Skeletal muscle tissue (tissue), 3 donors: ENCODE measurements at regions not wholly inside any gene's neighbourhood (a gene's known extent, or its start where the extent isn't known, plus 50 kb on each side); places are given as distances from the start of the nearest gene placed in this dataset.

Experiments
- H3K27ac ChIP-seq: one replicate; pipeline ENCODE4 v1.7.0; 2013; ENCODE audit warnings: mild to moderate bottlenecking, low read depth, low read length, inconsistent platforms
- H3K27me3 ChIP-seq, 3 donors: one replicate each; pipeline ENCODE4 v1.7.0; 2013; ENCODE audit warnings: low read length in 3 of 3; ENCODE audit not compliant: control insufficient read depth in 3 of 3, insufficient read depth in 3 of 3
- H3K36me3 ChIP-seq, 3 donors: one replicate each; pipeline ENCODE4 v1.7.0; 2013; ENCODE audit warnings: low read length in 3 of 3; ENCODE audit not compliant: control insufficient read depth in 3 of 3, insufficient read depth in 3 of 3
- H3K4me1 ChIP-seq, 3 donors: one replicate each; pipeline ENCODE4 v1.7.0; 2013; ENCODE audit warnings: low read length in 3 of 3, mild to moderate bottlenecking in 3 of 3; ENCODE audit not compliant: control insufficient read depth in 3 of 3, insufficient read depth in 3 of 3
- H3K4me3 ChIP-seq, 3 donors: one replicate each; pipeline ENCODE4 v1.7.0; 2013; ENCODE audit warnings: low read length in 3 of 3
- H3K9ac ChIP-seq, 3 donors: one replicate each; pipeline ENCODE4 v1.7.0; 2013; ENCODE audit warnings: low read length in 3 of 3, mild to moderate bottlenecking in 3 of 3, moderate library complexity in 2 of 3, low read depth in 1 of 3
- H3K9me3 ChIP-seq, 3 donors: one replicate each; pipeline ENCODE4 v1.7.0; 2013; ENCODE audit warnings: low read length in 3 of 3; ENCODE audit not compliant: control insufficient read depth in 3 of 3
- donor health status: Osteomylitis.

DNA sequence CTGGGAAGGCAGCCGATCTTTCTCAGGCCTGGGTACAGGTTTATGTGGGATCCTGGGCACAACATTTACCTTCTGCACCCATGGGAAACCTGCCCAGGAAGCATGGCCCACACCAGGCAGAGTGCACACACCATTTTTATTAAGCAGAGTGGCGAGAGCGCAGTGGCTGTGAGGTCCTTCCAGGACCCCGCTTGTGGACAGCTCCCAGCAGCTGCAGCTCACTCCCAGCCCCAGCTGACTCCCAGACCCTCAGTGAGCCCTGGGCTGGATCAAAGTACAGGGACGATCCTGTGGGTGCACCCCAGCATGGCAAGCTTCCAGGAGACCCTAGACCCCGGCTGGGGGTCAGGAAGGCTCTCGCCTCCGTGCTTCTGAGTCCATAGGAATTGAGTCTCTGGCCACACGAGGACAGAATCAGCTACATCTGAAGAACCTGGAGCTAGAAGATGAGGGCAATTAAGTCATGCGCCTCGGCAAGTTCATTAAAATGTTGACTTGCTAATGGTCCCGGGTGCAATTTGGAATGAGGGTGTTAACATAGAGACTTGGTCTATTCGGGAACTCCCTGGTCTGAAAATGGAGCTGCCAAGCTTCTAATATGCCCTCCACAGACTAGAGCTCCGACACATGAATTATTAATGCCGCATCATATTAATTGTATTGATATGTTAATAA lies 65.4 kb upstream of the SLCO4A1 start:
- no peak overlapping the region for H3K4me3 ChIP-seq
- H3K36me3 ChIP-seq: no peaks in the 10 kb centered on the region
- no peak overlapping the region for H3K27ac ChIP-seq
- H3K9ac ChIP-seq: no peak overlapping the region
- peaks cover 2 to 28% (median 28%) of the 10 kb centered on the region in 3 donors for H3K27me3 ChIP-seq
- H3K9me3 ChIP-seq: no peaks in the 10 kb centered on the region
- peaks cover 2 to 39% (median 12%) of the 10 kb centered on the region in 3 donors for H3K4me1 ChIP-seq

GRCh38 chr20:62577490-62577836 lies 64.8 kb upstream of the SLCO4A1 start:
- Histone ChIP-seq H3K4me1 (peaks cover 2 to 38% (median 16%) of the 10 kb centered on the region in 3 donors), H3K36me3 (no peaks in the 10 kb centered on the region), H3K27me3 (peaks cover 2 to 28% (median 27%) of the 10 kb centered on the region in 3 donors), H3K9me3 (no peaks in the 10 kb centered on the region), H3K9ac (no peak overlapping the region), H3K4me3 (no peak overlapping the region), H3K27ac (no peak overlapping the region)

DNA sequence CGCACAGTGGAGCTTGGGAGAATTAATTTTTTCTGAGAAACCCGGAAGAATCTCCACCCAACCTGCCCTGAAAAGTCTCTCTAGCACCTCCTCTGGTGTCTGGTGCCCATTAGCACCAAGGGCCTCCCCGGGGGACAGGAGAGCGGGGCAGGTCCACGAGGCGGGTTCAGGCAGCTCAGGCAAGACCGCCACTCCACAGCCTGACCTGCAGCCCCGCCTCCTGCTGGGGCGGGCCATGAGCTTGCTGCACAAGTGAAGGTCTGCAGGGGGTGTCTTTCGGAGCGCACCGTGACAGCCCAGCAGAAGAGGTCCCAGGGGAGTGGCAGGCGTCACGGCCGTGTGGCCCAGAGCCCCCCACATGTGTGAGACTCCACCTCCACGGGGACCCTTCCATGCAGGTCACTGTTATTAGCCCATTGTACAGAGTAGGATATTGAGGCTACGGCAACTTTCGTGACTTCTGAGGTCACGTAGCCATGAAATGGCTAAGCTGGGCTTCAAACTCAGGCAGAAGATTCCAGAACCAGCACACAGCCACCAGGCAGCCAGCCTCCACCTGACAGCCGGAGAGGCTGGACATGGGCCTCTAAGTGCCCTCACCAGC lies 63.9 kb upstream of the SLCO4A1 start:
- Histone ChIP-seq H3K4me3 (no peak overlapping the region), H3K36me3 (no peaks in the 10 kb centered on the region), H3K4me1 (peaks cover 5 to 32% (median 13%) of the 10 kb centered on the region in 3 donors), H3K9ac (no peak overlapping the region), H3K9me3 (no peaks in the 10 kb centered on the region), H3K27ac (no peak overlapping the region), H3K27me3 (peaks cover 2 to 28% (median 23%) of the 10 kb centered on the region in 3 donors)

DNA sequence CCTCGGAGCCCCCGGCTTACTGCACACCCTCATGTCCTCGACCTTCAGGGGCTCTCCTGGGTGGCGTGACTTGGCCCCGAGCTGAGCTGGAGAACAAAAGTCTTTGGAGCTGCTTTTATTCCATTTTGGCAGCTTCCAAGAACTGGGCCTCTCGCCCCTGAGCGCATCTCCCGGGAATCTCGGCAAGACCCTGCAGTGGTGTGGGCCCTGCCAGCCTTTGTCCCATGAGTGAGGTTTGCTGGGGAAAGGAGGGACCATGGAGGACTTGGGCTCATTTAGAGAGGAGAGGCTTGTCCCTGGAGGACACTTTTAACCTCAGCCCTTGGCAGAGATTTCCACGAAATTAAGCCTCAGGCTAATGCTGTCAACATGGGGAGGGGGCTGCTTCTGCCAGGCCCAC lies 62.3 kb upstream of the SLCO4A1 start:
- no peaks in the 10 kb centered on the region for H3K36me3 ChIP-seq
- no peak overlapping the region for H3K4me3 ChIP-seq
- no peak overlapping the region for H3K9ac ChIP-seq
- H3K9me3 ChIP-seq: no peaks in the 10 kb centered on the region
- H3K27me3 ChIP-seq: peaks cover 0 to 35% (median 29%) of the 10 kb centered on the region in 3 donors
- no peak overlapping the region for H3K27ac ChIP-seq
- peaks cover 5 to 18% (median 12%) of the 10 kb centered on the region in 3 donors for H3K4me1 ChIP-seq

GRCh38 chr20:62580733-62581132 lies 61.6 kb upstream of the SLCO4A1 start:
- Histone ChIP-seq H3K27me3 (peaks cover 0 to 35% (median 27%) of the 10 kb centered on the region in 3 donors), H3K9ac (no peak overlapping the region)

DNA sequence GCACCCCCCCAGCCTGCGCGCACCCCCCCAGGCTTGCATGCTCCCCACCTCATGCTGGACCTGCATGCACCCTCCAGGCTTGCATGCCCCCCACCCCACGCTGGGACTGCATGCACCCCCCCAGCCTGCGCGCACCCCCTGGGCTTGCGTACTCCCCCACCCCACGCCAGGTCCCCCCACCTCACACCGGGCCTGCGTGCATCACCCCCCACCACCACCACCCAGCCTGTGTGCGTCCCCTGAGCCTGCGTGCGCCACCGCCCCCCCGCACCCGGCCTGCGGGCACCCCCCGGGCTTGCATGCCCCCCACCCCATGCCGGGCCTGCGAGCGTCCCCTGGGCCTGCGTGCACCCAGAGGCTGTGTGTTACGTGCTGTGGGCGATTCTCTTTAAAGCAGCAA lies 61.0 kb upstream of the SLCO4A1 start:
- no peak overlapping the region for H3K27ac ChIP-seq
- H3K4me3 ChIP-seq: no peak overlapping the region
- no peaks in the 10 kb centered on the region for H3K9me3 ChIP-seq
- peaks cover 0 to 35% (median 21%) of the 10 kb centered on the region in 3 donors for H3K27me3 ChIP-seq
- no peaks in the 10 kb centered on the region for H3K36me3 ChIP-seq
- peak overlapping the region in 2 of 3 donors; percentile 25 to 33 for H3K9ac ChIP-seq
- H3K4me1 ChIP-seq: peaks cover 5 to 20% (median 15%) of the 10 kb centered on the region in 3 donors

More at GRCh38 chr20:62580733-62581132, 61.6 kb upstream of the SLCO4A1 start:
- H3K36me3 ChIP-seq: no peaks in the 10 kb centered on the region
- no peak overlapping the region for H3K4me3 ChIP-seq
- H3K9me3 ChIP-seq: no peaks in the 10 kb centered on the region
- H3K4me1 ChIP-seq: peaks cover 5 to 16% (median 13%) of the 10 kb centered on the region in 3 donors
- H3K27ac ChIP-seq: no peak overlapping the region

DNA sequence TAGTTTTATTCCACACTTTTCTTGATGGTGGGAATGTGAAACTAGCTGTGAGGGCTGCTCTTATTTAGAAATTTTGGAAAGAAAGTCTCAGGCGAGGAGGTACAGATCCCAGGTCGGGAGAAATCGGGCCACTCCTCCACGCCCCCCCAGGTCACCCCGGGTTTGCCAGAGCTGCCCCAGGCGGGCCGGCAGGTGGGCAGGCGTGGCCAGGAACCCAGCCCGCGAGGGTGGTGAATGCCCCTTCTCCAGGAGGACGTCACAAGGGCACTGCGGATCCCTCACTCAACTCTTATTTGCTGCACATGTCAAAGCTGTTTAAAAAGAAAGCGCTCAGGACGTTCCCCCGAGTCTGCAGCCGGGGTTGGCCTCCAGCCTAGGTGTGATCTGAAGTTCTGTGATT lies 60.5 kb upstream of the SLCO4A1 start:
- Histone ChIP-seq H3K9ac (peak overlapping the region in 2 of 3 donors; percentile 25 to 33), H3K27ac (no peak overlapping the region), H3K4me3 (no peak overlapping the region), H3K27me3 (peaks cover 0 to 34% (median 20%) of the 10 kb centered on the region in 3 donors), H3K4me1 (peaks cover 5 to 22% (median 15%) of the 10 kb centered on the region in 3 donors), H3K9me3 (no peaks in the 10 kb centered on the region), H3K36me3 (no peaks in the 10 kb centered on the region)

DNA sequence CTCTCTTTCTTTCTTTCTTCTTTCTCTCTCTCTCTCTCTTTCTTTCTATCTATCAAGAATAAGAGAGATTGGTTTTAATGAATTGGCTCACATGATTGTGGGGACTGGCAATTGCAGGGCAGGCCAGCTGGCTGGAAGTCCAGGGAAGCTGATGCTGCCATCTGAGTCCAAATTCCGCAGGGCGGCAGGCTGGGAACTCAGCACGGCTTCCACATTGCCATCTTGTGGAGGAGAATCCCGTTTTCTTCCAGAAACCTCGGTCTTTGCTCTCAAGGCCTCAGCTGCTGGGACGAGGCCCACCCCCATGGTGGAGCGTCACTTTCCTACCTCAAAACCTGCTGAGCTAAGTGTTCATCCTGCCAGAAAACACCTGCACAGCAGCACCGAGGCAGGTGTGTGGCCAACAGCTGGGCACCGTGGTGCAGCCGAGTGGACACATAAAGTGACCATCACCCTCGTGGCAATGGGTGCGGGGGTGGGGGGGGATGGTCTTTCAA lies 58.8 kb upstream of the SLCO4A1 start:
- H3K4me3 ChIP-seq: no peak overlapping the region
- no peak overlapping the region for H3K9ac ChIP-seq
- no peaks in the 10 kb centered on the region for H3K9me3 ChIP-seq
- peaks cover 0 to 30% (median 20%) of the 10 kb centered on the region in 3 donors for H3K27me3 ChIP-seq
- H3K36me3 ChIP-seq: no peaks in the 10 kb centered on the region
- H3K4me1 ChIP-seq: peaks cover 5 to 22% (median 17%) of the 10 kb centered on the region in 3 donors
- no peak overlapping the region for H3K27ac ChIP-seq

- H3K27ac ChIP-seq: no peak overlapping the region
- no peaks in the 10 kb centered on the region for H3K9me3 ChIP-seq
- H3K36me3 ChIP-seq: no peaks in the 10 kb centered on the region
- no peak overlapping the region for H3K4me3 ChIP-seq
- no peak overlapping the region for H3K9ac ChIP-seq
- H3K4me1 ChIP-seq: peaks cover 5 to 27% (median 17%) of the 10 kb centered on the region in 3 donors
- H3K27me3 ChIP-seq: peaks cover 0 to 22% (median 18%) of the 10 kb centered on the region in 3 donors
Observed at GRCh38 chr20:62584671-62585460, 57.4 kb upstream of the SLCO4A1 start.
